Peyer's patch (tissue), 4 donors: ENCODE measurements at regions not wholly inside any gene's neighbourhood (a gene's known extent, or its start where the extent isn't known, plus 50 kb on each side); places are given as distances from the start of the nearest gene placed in this dataset.

ENCODE experiments used
- POLR2A ChIP-seq, 2 donors: fragments of 450-650 bp; IDR thresholded peaks; one replicate each; pipeline ENCODE4 v1.5.1; 2017; ENCODE audit warnings: antibody characterized with exemption in 2 of 2, mild to moderate bottlenecking in 2 of 2, moderate library complexity in 2 of 2
- TF ChIP-seq, protein P1 (sequence below), 6 experiments: fragments of 450-650 bp in 4 of 6; fragments of 200-600 bp in 2 of 6; sonication (generic) in 1 of 6; IDR thresholded peaks; one replicate each; pipeline ENCODE4 v1.5.1; 2017 to 2019; ENCODE audit warnings: antibody characterized with exemption in 6 of 6, mild to moderate bottlenecking in 3 of 6, moderate library complexity in 1 of 6

DNA sequence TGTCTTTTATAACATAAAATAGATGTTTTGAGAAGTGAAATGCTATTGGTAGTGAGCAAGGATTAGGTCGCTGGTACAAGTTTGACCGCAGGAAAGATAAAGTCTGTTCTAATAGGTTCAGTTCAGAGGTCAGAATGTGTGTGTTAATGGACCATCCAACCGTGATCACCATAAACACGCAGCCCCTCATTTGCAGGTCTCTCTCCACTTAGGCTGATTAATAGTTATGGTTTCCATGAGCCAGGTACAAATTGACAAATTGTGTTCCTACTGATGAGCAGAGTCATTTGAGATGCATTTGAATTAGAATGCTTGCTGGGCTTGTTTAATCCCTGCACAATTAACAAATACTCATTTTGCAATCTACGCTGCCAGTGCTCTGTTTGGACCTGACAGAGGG lies 318.1 kb upstream of the GOT2 start:
- TF ChIP-seq POLR2A (IDR thresholded peaks at IDR 0.05), result no peak
- TF ChIP-seq, protein P1, sequence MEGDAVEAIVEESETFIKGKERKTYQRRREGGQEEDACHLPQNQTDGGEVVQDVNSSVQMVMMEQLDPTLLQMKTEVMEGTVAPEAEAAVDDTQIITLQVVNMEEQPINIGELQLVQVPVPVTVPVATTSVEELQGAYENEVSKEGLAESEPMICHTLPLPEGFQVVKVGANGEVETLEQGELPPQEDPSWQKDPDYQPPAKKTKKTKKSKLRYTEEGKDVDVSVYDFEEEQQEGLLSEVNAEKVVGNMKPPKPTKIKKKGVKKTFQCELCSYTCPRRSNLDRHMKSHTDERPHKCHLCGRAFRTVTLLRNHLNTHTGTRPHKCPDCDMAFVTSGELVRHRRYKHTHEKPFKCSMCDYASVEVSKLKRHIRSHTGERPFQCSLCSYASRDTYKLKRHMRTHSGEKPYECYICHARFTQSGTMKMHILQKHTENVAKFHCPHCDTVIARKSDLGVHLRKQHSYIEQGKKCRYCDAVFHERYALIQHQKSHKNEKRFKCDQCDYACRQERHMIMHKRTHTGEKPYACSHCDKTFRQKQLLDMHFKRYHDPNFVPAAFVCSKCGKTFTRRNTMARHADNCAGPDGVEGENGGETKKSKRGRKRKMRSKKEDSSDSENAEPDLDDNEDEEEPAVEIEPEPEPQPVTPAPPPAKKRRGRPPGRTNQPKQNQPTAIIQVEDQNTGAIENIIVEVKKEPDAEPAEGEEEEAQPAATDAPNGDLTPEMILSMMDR (IDR thresholded peaks at IDR 0.05), result no peak
